Endothelial cell of umbilical vein (primary cell): ENCODE measurements at regions not wholly inside any gene's neighbourhood (a gene's known extent, or its start where the extent isn't known, plus 50 kb on each side); places are given as distances from the start of the nearest gene placed in this dataset.

Experiments used
- BruUV-seq: library from RNA; stranded (reverse); fragments of 400-500 nt; replicated peaks from 2 replicates; lab custom pipeline; 2021; lab: Mats Ljungman, UMichigan
- CTCF ChIA-PET: fragments of 300-600, 350-600 bp; sonication (Branson Sonifier 250); formaldehyde crosslinking; loops from one replicate; lab custom pipeline; 2021; ENCODE audit warnings: antibody characterized with exemption, inconsistent platforms; lab: Charles Lee
- POLR2A ChIA-PET: fragments of 300-600, 350-600 bp; sonication (Branson Sonifier 250); formaldehyde crosslinking; loops from one replicate; lab custom pipeline; 2021; ENCODE audit warnings: antibody characterized with exemption, inconsistent platforms; lab: Charles Lee
- DNase-seq: peaks from one replicate; pipeline ENCODE4 v3.0.0-alpha.2; 2011; ENCODE audit warnings: low read depth, low spot score
- FAIRE-seq: peaks from 2 replicates; lab custom pipeline; 2011; peaks lifted over from hg19 to GRCh38; lab: Jason Lieb, UNC
- H2AFZ ChIP-seq: 2 replicates; pipeline ENCODE4 v1.6.0; 2012; ENCODE audit warnings: low read depth, low read length, control low read depth, inconsistent platforms
- H3K27ac ChIP-seq: 2 replicates; pipeline ENCODE4 v1.5.1; 2011; ENCODE audit warnings: low read depth, mild to moderate bottlenecking, control low read depth, low read length, moderate library complexity; ENCODE audit not compliant: insufficient read depth
- H3K27me3 ChIP-seq, 2 experiments: 2 replicates each; pipeline versions ENCODE4 v1.6.0 to v1.6.1; 2011; ENCODE audit warnings: low read length in 2 of 2, mixed read lengths in 1 of 2; ENCODE audit not compliant: control insufficient read depth in 2 of 2, insufficient read depth in 2 of 2
- H3K36me3 ChIP-seq, 2 experiments: 2 replicates in 1 of 2; 3 replicates in 1 of 2; pipeline ENCODE4 v1.5.1; 2011; ENCODE audit warnings: low read length in 2 of 2, mild to moderate bottlenecking in 1 of 2, moderate library complexity in 1 of 2; ENCODE audit not compliant: control insufficient read depth in 2 of 2, insufficient read depth in 2 of 2; ENCODE audit errors: extremely low read depth in 1 of 2
- H3K4me1 ChIP-seq: 3 replicates; pipeline ENCODE4 v1.5.1; 2011; ENCODE audit warnings: mild to moderate bottlenecking, low read length; ENCODE audit not compliant: control insufficient read depth, insufficient read depth; ENCODE audit errors: extremely low read depth
- H3K4me2 ChIP-seq: 2 replicates; pipeline ENCODE4 v1.6.1; 2011; ENCODE audit warnings: low read length, control low read depth, mixed read lengths; ENCODE audit not compliant: insufficient read depth
- H3K4me3 ChIP-seq, 3 experiments: fragments of 200-600 bp in 1 of 3; sonication (generic), shearing (Covaris generic) in 1 of 3; replicated peaks in 1 of 3; 2 replicates each; pipeline ENCODE4 v1.5.1; 2011 to 2016; ENCODE audit warnings: control low read depth in 3 of 3, low read length in 3 of 3, mild to moderate bottlenecking in 2 of 3, inconsistent platforms in 1 of 3, low read depth in 1 of 3, moderate library complexity in 1 of 3; ENCODE audit not compliant: insufficient read depth in 1 of 3
- H3K79me2 ChIP-seq: 2 replicates; pipeline ENCODE4 v1.6.0; 2012; ENCODE audit warnings: low read length, inconsistent platforms; ENCODE audit not compliant: control insufficient read depth, insufficient read depth
- H3K9ac ChIP-seq: replicated peaks from 2 replicates; pipeline ENCODE3; 2011; ENCODE audit warnings: low read length, control low read depth; ENCODE audit not compliant: insufficient read depth; ENCODE audit errors: extremely low read depth
- H3K9me1 ChIP-seq: replicated peaks from 3 replicates; pipeline ENCODE4 v1.6.0; 2011; ENCODE audit warnings: mild to moderate bottlenecking, low read length; ENCODE audit not compliant: control insufficient read depth, insufficient read depth; ENCODE audit errors: extremely low read depth
- H3K9me3 ChIP-seq: replicated peaks from 2 replicates; pipeline ENCODE4 v1.5.1; 2012; ENCODE audit warnings: low read length, inconsistent platforms; ENCODE audit not compliant: control insufficient read depth, insufficient read depth
- H4K20me1 ChIP-seq: replicated peaks from 2 replicates; pipeline ENCODE3; 2011; ENCODE audit warnings: mild to moderate bottlenecking, low read length; ENCODE audit not compliant: control insufficient read depth, insufficient read depth; ENCODE audit errors: extremely low read depth
- EZH2 ChIP-seq: IDR thresholded peaks from 2 replicates; pipeline ENCODE4 v1.6.1; 2012; ENCODE audit warnings: borderline replicate concordance, low read depth, mild to moderate bottlenecking, moderate library complexity, low read length, inconsistent platforms; ENCODE audit not compliant: severe bottlenecking
- FOS ChIP-seq: IDR thresholded peaks from 2 replicates; pipeline ENCODE4 v1.6.1; 2011; ENCODE audit warnings: mild to moderate bottlenecking, low read length, moderate library complexity, borderline replicate concordance; ENCODE audit not compliant: insufficient read depth
- GATA2 ChIP-seq: IDR thresholded peaks from 2 replicates; pipeline ENCODE4 v1.7.0; 2011; ENCODE audit warnings: low read depth, mild to moderate bottlenecking, moderate library complexity, mixed read lengths, low read length; ENCODE audit not compliant: insufficient read length, insufficient read depth
- JUN ChIP-seq: IDR thresholded peaks from 2 replicates; pipeline ENCODE4 v1.6.1; 2011; ENCODE audit warnings: borderline replicate concordance, low read depth; ENCODE audit not compliant: insufficient read length, insufficient read depth
- MYC ChIP-seq: IDR thresholded peaks from one replicate; pipeline ENCODE4 v1.6.1; 2011; ENCODE audit warnings: mild to moderate bottlenecking, low read depth, low read length
- POLR2A ChIP-seq: IDR thresholded peaks from 2 replicates; pipeline ENCODE4 v1.6.1; 2012; ENCODE audit warnings: low read depth, mild to moderate bottlenecking, control low read depth, low read length
- POLR2AphosphoS5 ChIP-seq: IDR thresholded peaks from 2 replicates; pipeline ENCODE4 v1.6.1; 2012; ENCODE audit warnings: low read depth, mild to moderate bottlenecking, control low read depth, low read length, moderate library complexity; ENCODE audit not compliant: insufficient read depth
- dilution Hi-C: fragments of 300-500 bp; cut with MboI; formaldehyde crosslinking; loops from one replicate; pipeline ENCODE4 v1.15.0; 2019; ENCODE audit warnings: low sequenced_read_pairs; ENCODE audit not compliant: extremely low pct_ligation_motif_present
- intact Hi-C: fragments of 100-400 bp; cut with micrococcal nuclease; formaldehyde crosslinking; loops from one replicate; pipeline ENCODE4 v1.10.0; 2022
- TF ChIP-seq, protein P1 (sequence below), 2 donors: IDR thresholded peaks; 1 replicate in 1 of 2; 2 replicates in 1 of 2; pipeline ENCODE4 v1.5.1; 2011; ENCODE audit warnings: low read length in 2 of 2, mild to moderate bottlenecking in 2 of 2, moderate library complexity in 2 of 2, control low read depth in 1 of 2, inconsistent platforms in 1 of 2, low read depth in 1 of 2; ENCODE audit not compliant: insufficient read depth in 1 of 2; ENCODE audit errors: extremely low read depth in 1 of 2
- TF ChIP-seq, protein P2 (sequence below): IDR thresholded peaks from 2 replicates; pipeline ENCODE4 v1.6.1; 2011; ENCODE audit not compliant: insufficient read depth, insufficient read length

DNA sequence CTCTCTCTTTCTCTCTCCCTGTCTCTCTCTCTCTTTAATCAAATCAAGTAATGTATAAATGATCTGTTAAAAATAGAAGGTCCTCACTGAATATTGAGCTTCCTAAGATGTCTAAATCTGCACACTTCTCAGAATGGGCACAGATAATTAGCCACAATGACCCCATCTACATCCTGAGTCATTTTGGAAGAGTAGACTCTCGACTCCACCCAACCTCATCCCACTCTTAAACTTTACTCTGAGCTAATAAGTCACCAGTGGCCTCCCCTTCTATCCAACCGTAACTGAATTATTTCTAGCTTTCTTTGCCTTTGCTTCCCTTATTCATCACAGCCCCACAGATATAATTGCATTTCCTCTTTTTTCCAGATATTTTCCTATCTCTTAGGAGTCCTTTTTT is 326.5 kb upstream of the ZNF717 start:
- ChIA-PET CTCF (no interaction called here), POLR2A (no interaction called here)
- Histone ChIP-seq H3K4me3 (no peak overlapping the region), H3K27me3 (no peaks in the 10 kb centered on the region), H3K9ac (no peak overlapping the region), H3K27ac (no peak overlapping the region), H3K36me3 (no peaks in the 10 kb centered on the region), H3K9me1 (no peaks in the 10 kb centered on the region), H4K20me1 (no peaks in the 10 kb centered on the region), H3K4me1 (no peaks in the 10 kb centered on the region), H3K79me2 (no peaks in the 10 kb centered on the region), H3K9me3 (no peaks in the 10 kb centered on the region), H3K4me2 (no peak overlapping the region), H2AFZ (no peak overlapping the region)
- no peak for TF ChIP-seq EZH2
- TF ChIP-seq POLR2A: no peak
- TF ChIP-seq, protein P1, sequence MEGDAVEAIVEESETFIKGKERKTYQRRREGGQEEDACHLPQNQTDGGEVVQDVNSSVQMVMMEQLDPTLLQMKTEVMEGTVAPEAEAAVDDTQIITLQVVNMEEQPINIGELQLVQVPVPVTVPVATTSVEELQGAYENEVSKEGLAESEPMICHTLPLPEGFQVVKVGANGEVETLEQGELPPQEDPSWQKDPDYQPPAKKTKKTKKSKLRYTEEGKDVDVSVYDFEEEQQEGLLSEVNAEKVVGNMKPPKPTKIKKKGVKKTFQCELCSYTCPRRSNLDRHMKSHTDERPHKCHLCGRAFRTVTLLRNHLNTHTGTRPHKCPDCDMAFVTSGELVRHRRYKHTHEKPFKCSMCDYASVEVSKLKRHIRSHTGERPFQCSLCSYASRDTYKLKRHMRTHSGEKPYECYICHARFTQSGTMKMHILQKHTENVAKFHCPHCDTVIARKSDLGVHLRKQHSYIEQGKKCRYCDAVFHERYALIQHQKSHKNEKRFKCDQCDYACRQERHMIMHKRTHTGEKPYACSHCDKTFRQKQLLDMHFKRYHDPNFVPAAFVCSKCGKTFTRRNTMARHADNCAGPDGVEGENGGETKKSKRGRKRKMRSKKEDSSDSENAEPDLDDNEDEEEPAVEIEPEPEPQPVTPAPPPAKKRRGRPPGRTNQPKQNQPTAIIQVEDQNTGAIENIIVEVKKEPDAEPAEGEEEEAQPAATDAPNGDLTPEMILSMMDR (IDR thresholded peaks at IDR 0.05; ENCODE audit: extremely low read depth in 1 of 2, insufficient read depth in 1 of 2, low read depth in 1 of 2, low read length in 2 of 2): no peak
- no peak for TF ChIP-seq GATA2
- no peak for TF ChIP-seq POLR2AphosphoS5
- TF ChIP-seq FOS: no peak
- TF ChIP-seq MYC: no peak
- TF ChIP-seq JUN: no peak
- TF ChIP-seq, protein P2, sequence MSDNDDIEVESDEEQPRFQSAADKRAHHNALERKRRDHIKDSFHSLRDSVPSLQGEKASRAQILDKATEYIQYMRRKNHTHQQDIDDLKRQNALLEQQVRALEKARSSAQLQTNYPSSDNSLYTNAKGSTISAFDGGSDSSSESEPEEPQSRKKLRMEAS: no peak
- BruUV-seq: no TSS peak
- dilution Hi-C loops (no loop called here), intact Hi-C loops (no loop called here)
- DNase-seq (no peak), FAIRE-seq (no peak)
